IMR-90 (cell line): ENCODE measurements at regions not wholly inside any gene's neighbourhood (a gene's known extent, or its start where the extent isn't known, plus 50 kb on each side); places are given as distances from the start of the nearest gene placed in this dataset.

ENCODE experiments used
- ATAC-seq: fragments of 200-7000 bp; cut with Tn5 transposase; 2 replicates; pipeline ENCODE4 v1.9.1; 2020; ENCODE audit warnings: low read depth, mild to moderate bottlenecking, moderate library complexity
- BruUV-seq: library from RNA; stranded (reverse); fragments of 400-500 nt; replicated peaks from 2 replicates; lab custom pipeline; 2021; lab: Mats Ljungman, UMichigan
- CTCF ChIA-PET: fragments of 300-600 bp; formaldehyde crosslinking; extraction: SDS; loops from one replicate; lab custom pipeline; 2021; ENCODE audit warnings: antibody characterized with exemption; lab: Yijun Ruan, JAX
- POLR2A ChIA-PET: fragments of 300-600 bp; sonication (Branson Sonifier 250); formaldehyde crosslinking; loops from one replicate; lab custom pipeline; 2022; ENCODE audit warnings: antibody characterized with exemption; ENCODE audit not compliant: unreplicated experiment; lab: Charles Lee
- DNase-seq: peaks from one replicate; pipeline ENCODE4 v3.0.0; 2013
- H2AFZ ChIP-seq: replicated peaks from 2 replicates; pipeline ENCODE3; 2013; ENCODE audit warnings: low read length, mild to moderate bottlenecking; ENCODE audit not compliant: poor library complexity
- H2AK5ac ChIP-seq: 2 replicates; pipeline ENCODE4 v1.6.1; 2013; ENCODE audit warnings: low read depth, low read length, inconsistent platforms
- H2AK9ac ChIP-seq: replicated peaks from 2 replicates; pipeline ENCODE3; 2013; ENCODE audit warnings: mild to moderate bottlenecking, low read depth, low read length, moderate library complexity; ENCODE audit not compliant: poor library complexity
- H2BK120ac ChIP-seq: 2 replicates; pipeline ENCODE4 v1.6.1; 2013; ENCODE audit warnings: low read depth, low read length, inconsistent platforms
- H2BK15ac ChIP-seq: 3 replicates; pipeline ENCODE4 v1.6.1; 2013; ENCODE audit warnings: low read depth, low read length, inconsistent platforms
- H2BK20ac ChIP-seq: 2 replicates; pipeline ENCODE4 v1.6.1; 2013; ENCODE audit warnings: low read depth, mild to moderate bottlenecking, inconsistent platforms, low read length, moderate library complexity
- H2BK5ac ChIP-seq: 2 replicates; pipeline ENCODE4 v1.6.1; 2013; ENCODE audit warnings: mild to moderate bottlenecking, low read depth, low read length, inconsistent platforms; ENCODE audit not compliant: poor library complexity, severe bottlenecking
- H3K14ac ChIP-seq: replicated peaks from 2 replicates; pipeline ENCODE4 v1.6.1; 2013; ENCODE audit warnings: low read depth, low read length, inconsistent platforms
- H3K18ac ChIP-seq: 2 replicates; pipeline ENCODE4 v1.6.1; 2013; ENCODE audit warnings: low read depth, low read length, control low read depth
- H3K23ac ChIP-seq: 2 replicates; pipeline ENCODE4 v1.6.1; 2013; ENCODE audit warnings: low read depth, low read length, inconsistent platforms
- H3K27ac ChIP-seq: 2 replicates; pipeline ENCODE4 v1.5.1; 2013; ENCODE audit warnings: mild to moderate bottlenecking, control low read depth, low read length; ENCODE audit not compliant: insufficient read depth
- H3K27me3 ChIP-seq: 2 replicates; pipeline ENCODE4 v1.6.1; 2013; ENCODE audit warnings: low read length; ENCODE audit not compliant: control insufficient read depth, insufficient read depth
- H3K36me3 ChIP-seq: 2 replicates; pipeline ENCODE4 v1.6.1; 2013; ENCODE audit warnings: low read length, mixed read lengths; ENCODE audit not compliant: control insufficient read depth, insufficient read depth
- H3K4ac ChIP-seq: 2 replicates; pipeline ENCODE4 v1.6.1; 2013; ENCODE audit warnings: low read depth, low read length, inconsistent platforms
- H3K4me1 ChIP-seq: 2 replicates; pipeline ENCODE4 v1.6.1; 2013; ENCODE audit warnings: low read length, mixed read lengths; ENCODE audit not compliant: control insufficient read depth, insufficient read depth
- H3K4me2 ChIP-seq: 2 replicates; pipeline ENCODE4 v1.6.1; 2013; ENCODE audit warnings: low read depth, mild to moderate bottlenecking, control low read depth, low read length, moderate library complexity
- H3K4me3 ChIP-seq: 2 replicates; pipeline ENCODE4 v1.5.1; 2013; ENCODE audit warnings: low read depth, mild to moderate bottlenecking, control low read depth, low read length, moderate library complexity; ENCODE audit not compliant: insufficient read depth
- H3K56ac ChIP-seq: 2 replicates; pipeline ENCODE4 v1.6.1; 2013; ENCODE audit warnings: low read length, inconsistent platforms; ENCODE audit not compliant: insufficient read depth; ENCODE audit errors: extremely low read depth
- H3K79me1 ChIP-seq, 2 experiments: 2 replicates each; pipeline ENCODE4 v1.6.1; 2013; ENCODE audit warnings: low read length in 2 of 2, inconsistent platforms in 1 of 2, low read depth in 1 of 2
- H3K9ac ChIP-seq: 2 replicates; pipeline ENCODE4 v1.6.1; 2013; ENCODE audit warnings: low read depth, low read length, control low read depth
- H3K9me1 ChIP-seq: 2 replicates; pipeline ENCODE4 v1.6.1; 2013; ENCODE audit warnings: low read length, inconsistent platforms; ENCODE audit not compliant: insufficient read depth
- H3K9me3 ChIP-seq: 2 replicates; pipeline ENCODE4 v1.6.1; 2013; ENCODE audit warnings: low read length; ENCODE audit not compliant: control insufficient read depth, insufficient read depth
- H4K20me1 ChIP-seq: 2 replicates; pipeline ENCODE4 v1.6.1; 2013; ENCODE audit warnings: low read length, inconsistent platforms; ENCODE audit not compliant: insufficient read depth
- H4K5ac ChIP-seq: 2 replicates; pipeline ENCODE4 v1.6.1; 2013; ENCODE audit warnings: mild to moderate bottlenecking, low read depth, low read length, control low read depth
- H4K8ac ChIP-seq, 2 experiments: 2 replicates each; pipeline ENCODE4 v1.6.1; 2013; ENCODE audit warnings: low read depth in 2 of 2, low read length in 2 of 2, control low read depth in 1 of 2, inconsistent platforms in 1 of 2
- H4K91ac ChIP-seq: 2 replicates; pipeline ENCODE4 v1.6.1; 2013; ENCODE audit warnings: low read depth, low read length, inconsistent platforms; ENCODE audit not compliant: insufficient read depth
- CEBPB ChIP-seq: IDR thresholded peaks from 2 replicates; pipeline ENCODE4 v1.6.1; 2012; ENCODE audit warnings: low read depth, low read length, improper control_type of control experiment
- MAZ ChIP-seq: IDR thresholded peaks from 2 replicates; pipeline ENCODE4 v1.6.1; 2012; ENCODE audit warnings: low read depth, mild to moderate bottlenecking, low read length, improper control_type of control experiment, moderate library complexity, borderline replicate concordance
- NFE2L2 ChIP-seq: fragments of 150-350 bp; IDR thresholded peaks from 2 replicates; pipeline ENCODE4 v1.6.1; 2016; ENCODE audit warnings: low read depth, mild to moderate bottlenecking, low read length
- POLR2A ChIP-seq: IDR thresholded peaks from 2 replicates; pipeline ENCODE4 v1.6.1; 2012; ENCODE audit warnings: mild to moderate bottlenecking, low read depth, low read length
- RAD21 ChIP-seq: IDR thresholded peaks from 2 replicates; pipeline ENCODE4 v1.6.1; 2012; ENCODE audit warnings: low read length, improper control_type of control experiment
- RCOR1 ChIP-seq: IDR thresholded peaks from 2 replicates; pipeline ENCODE4 v1.6.1; 2012; ENCODE audit warnings: mild to moderate bottlenecking, low read length, improper control_type of control experiment; ENCODE audit not compliant: insufficient replicate concordance
- WGBS, 2 experiments: methylation state at CpG; one replicate each; pipeline versions ENCODE4 v1.1.5 to v1.1.7; 2013; ENCODE audit warnings: missing lambda C conversion rate in 2 of 2; ENCODE audit not compliant: insufficient read length in 1 of 2; ENCODE audit errors: extremely low coverage in 2 of 2; 5-methylcytosine and 5-hydroxymethylcytosine counted together
- dilution Hi-C: fragments of 300-500 bp; cut with HindIII; formaldehyde crosslinking; loops from one replicate; pipeline ENCODE4 v1.14.3; 2018; ENCODE audit warnings: low sequenced_read_pairs; ENCODE audit not compliant: unreplicated experiment
- in situ Hi-C: fragments of 300-500 bp; cut with MboI; formaldehyde crosslinking; loops from 3 replicates; pipeline ENCODE4 v1.14.3; 2019; ENCODE audit warnings: low sequenced_read_pairs, inconsistent platforms, mixed read lengths
- intact Hi-C: fragments of 100-400 bp; cut with micrococcal nuclease; formaldehyde crosslinking; loops from 2 replicates; pipeline ENCODE4 v1.10.0; 2022
- TF ChIP-seq, protein P1 (sequence below): fragments of 150-350 bp; IDR thresholded peaks from 2 replicates; pipeline ENCODE4 v1.6.1; 2017; ENCODE audit warnings: mild to moderate bottlenecking, antibody characterized with exemption, low read length, low read depth
- TF ChIP-seq, protein P2 (sequence below): fragments of 150-350 bp; IDR thresholded peaks from 2 replicates; pipeline ENCODE4 v1.6.1; 2016; ENCODE audit warnings: low read depth, mild to moderate bottlenecking, low read length, moderate library complexity, borderline replicate concordance

DNA sequence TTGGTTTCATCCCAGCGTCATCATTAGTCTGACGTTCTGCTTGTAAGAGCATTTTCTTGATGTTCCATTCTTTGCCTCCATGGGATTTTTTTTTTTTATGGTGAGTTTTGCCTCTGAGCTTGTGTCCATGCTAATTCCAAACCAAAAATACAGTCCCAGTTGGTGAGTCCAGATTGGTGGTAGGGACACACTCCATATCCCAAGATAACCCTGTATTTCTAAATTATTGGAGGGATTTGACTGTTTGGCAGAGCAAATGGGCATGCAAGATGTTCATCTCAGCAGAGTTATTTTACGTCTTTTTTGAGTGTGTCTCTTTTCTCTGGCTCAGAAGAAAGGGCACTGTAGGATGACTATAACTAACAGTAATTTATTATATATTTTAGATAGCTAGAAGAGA is 526.8 kb upstream of the CFAP20DC start:
- no peaks in the 10 kb centered on the region for H3K27me3 ChIP-seq
- no peak overlapping the region for H4K5ac ChIP-seq
- intact Hi-C loops: loop anchor here (5.0 to 10.0 kb wide), 4 partner anchors 738 to 998 kb away; no protein-coding TSS in a partner anchor
- CTCF ChIA-PET: interaction anchor here (1.9 to 2.4 kb wide), 2 partner anchors 11 to 281 kb away, joined by 5 to 10 read pairs; no protein-coding TSS in a partner anchor
- H3K79me1 ChIP-seq: no peaks in the 10 kb centered on the region
- H2AK9ac ChIP-seq: no peak overlapping the region
- no peak for ATAC-seq
- H2AFZ ChIP-seq: no peak overlapping the region
- H2BK120ac ChIP-seq: no peak overlapping the region
- no peaks in the 10 kb centered on the region for H3K36me3 ChIP-seq
- dilution Hi-C loops: no loop called here
- H3K4me2 ChIP-seq: no peak overlapping the region
- no peak overlapping the region for H3K4me3 ChIP-seq
- H3K23ac ChIP-seq: no peak overlapping the region
- H3K56ac ChIP-seq: no peak overlapping the region
- TF ChIP-seq, protein P1, sequence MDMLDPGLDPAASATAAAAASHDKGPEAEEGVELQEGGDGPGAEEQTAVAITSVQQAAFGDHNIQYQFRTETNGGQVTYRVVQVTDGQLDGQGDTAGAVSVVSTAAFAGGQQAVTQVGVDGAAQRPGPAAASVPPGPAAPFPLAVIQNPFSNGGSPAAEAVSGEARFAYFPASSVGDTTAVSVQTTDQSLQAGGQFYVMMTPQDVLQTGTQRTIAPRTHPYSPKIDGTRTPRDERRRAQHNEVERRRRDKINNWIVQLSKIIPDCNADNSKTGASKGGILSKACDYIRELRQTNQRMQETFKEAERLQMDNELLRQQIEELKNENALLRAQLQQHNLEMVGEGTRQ: no peak
- TF ChIP-seq MAZ: no peak
- no peak for TF ChIP-seq RCOR1
- TF ChIP-seq RAD21: no peak
- TF ChIP-seq NFE2L2: no peak
- TF ChIP-seq POLR2A: no peak
- no peak for TF ChIP-seq CEBPB
- TF ChIP-seq, protein P2, sequence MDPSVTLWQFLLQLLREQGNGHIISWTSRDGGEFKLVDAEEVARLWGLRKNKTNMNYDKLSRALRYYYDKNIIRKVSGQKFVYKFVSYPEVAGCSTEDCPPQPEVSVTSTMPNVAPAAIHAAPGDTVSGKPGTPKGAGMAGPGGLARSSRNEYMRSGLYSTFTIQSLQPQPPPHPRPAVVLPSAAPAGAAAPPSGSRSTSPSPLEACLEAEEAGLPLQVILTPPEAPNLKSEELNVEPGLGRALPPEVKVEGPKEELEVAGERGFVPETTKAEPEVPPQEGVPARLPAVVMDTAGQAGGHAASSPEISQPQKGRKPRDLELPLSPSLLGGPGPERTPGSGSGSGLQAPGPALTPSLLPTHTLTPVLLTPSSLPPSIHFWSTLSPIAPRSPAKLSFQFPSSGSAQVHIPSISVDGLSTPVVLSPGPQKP: no peak
- H3K9me1 ChIP-seq: peaks cover 6% of the 10 kb centered on the region
- no peak overlapping the region for H4K91ac ChIP-seq
- BruUV-seq: no TSS peak
- no peak overlapping the region for H3K9ac ChIP-seq
- no peak overlapping the region for H4K8ac ChIP-seq
- POLR2A ChIA-PET: no interaction called here
- 0 out of 2 replicates have a peak overlapping the region, but pooled peaks have one; percentile 10 for H2BK20ac ChIP-seq
- H3K14ac ChIP-seq: no peak overlapping the region
- no peaks in the 10 kb centered on the region for H3K9me3 ChIP-seq
- in situ Hi-C loops: no loop called here
- H3K4ac ChIP-seq: no peak overlapping the region; the same call in 1 of the 2 replicates
- no peak overlapping the region for H3K18ac ChIP-seq
- peaks cover 9% of the 10 kb centered on the region for H3K4me1 ChIP-seq
- no peak overlapping the region for H2BK15ac ChIP-seq
- no peak overlapping the region for H2BK5ac ChIP-seq
- no peak for DNase-seq
- WGBS, 2 experiments: no CpG with 5 or more reads among the region's 3 CpGs
- no peaks in the 10 kb centered on the region for H4K20me1 ChIP-seq
- no peak overlapping the region for H3K27ac ChIP-seq
- no peak overlapping the region for H2AK5ac ChIP-seq
